Endothelial cell of umbilical vein (primary cell): ENCODE measurements at regions not wholly inside any gene's neighbourhood (a gene's known extent, or its start where the extent isn't known, plus 50 kb on each side); places are given as distances from the start of the nearest gene placed in this dataset.
"Not testable (repeated sequence)": the region's sequence is repeated elsewhere in the genome, so short reads cannot be mapped to it uniquely, and the experiment has no call there.

Source experiments
- BruUV-seq: library from RNA; stranded (reverse); fragments of 400-500 nt; replicated peaks from 2 replicates; lab custom pipeline; 2021; lab: Mats Ljungman, UMichigan
- CTCF ChIA-PET: fragments of 300-600, 350-600 bp; sonication (Branson Sonifier 250); formaldehyde crosslinking; loops from one replicate; lab custom pipeline; 2021; ENCODE audit warnings: antibody characterized with exemption, inconsistent platforms; lab: Charles Lee
- POLR2A ChIA-PET: fragments of 300-600, 350-600 bp; sonication (Branson Sonifier 250); formaldehyde crosslinking; loops from one replicate; lab custom pipeline; 2021; ENCODE audit warnings: antibody characterized with exemption, inconsistent platforms; lab: Charles Lee
- DNase-seq: peaks from one replicate; pipeline ENCODE4 v3.0.0-alpha.2; 2011; ENCODE audit warnings: low read depth, low spot score
- FAIRE-seq: peaks from 2 replicates; lab custom pipeline; 2011; peaks lifted over from hg19 to GRCh38; lab: Jason Lieb, UNC
- H2AFZ ChIP-seq: 2 replicates; pipeline ENCODE4 v1.6.0; 2012; ENCODE audit warnings: low read depth, low read length, control low read depth, inconsistent platforms
- H3K27ac ChIP-seq: 2 replicates; pipeline ENCODE4 v1.5.1; 2011; ENCODE audit warnings: low read depth, mild to moderate bottlenecking, control low read depth, low read length, moderate library complexity; ENCODE audit not compliant: insufficient read depth
- H3K27me3 ChIP-seq, 2 experiments: 2 replicates each; pipeline versions ENCODE4 v1.6.0 to v1.6.1; 2011; ENCODE audit warnings: low read length in 2 of 2, mixed read lengths in 1 of 2; ENCODE audit not compliant: control insufficient read depth in 2 of 2, insufficient read depth in 2 of 2
- H3K36me3 ChIP-seq, 2 experiments: 2 replicates in 1 of 2; 3 replicates in 1 of 2; pipeline ENCODE4 v1.5.1; 2011; ENCODE audit warnings: low read length in 2 of 2, mild to moderate bottlenecking in 1 of 2, moderate library complexity in 1 of 2; ENCODE audit not compliant: control insufficient read depth in 2 of 2, insufficient read depth in 2 of 2; ENCODE audit errors: extremely low read depth in 1 of 2
- H3K4me1 ChIP-seq: 3 replicates; pipeline ENCODE4 v1.5.1; 2011; ENCODE audit warnings: mild to moderate bottlenecking, low read length; ENCODE audit not compliant: control insufficient read depth, insufficient read depth; ENCODE audit errors: extremely low read depth
- H3K4me2 ChIP-seq: 2 replicates; pipeline ENCODE4 v1.6.1; 2011; ENCODE audit warnings: low read length, control low read depth, mixed read lengths; ENCODE audit not compliant: insufficient read depth
- H3K4me3 ChIP-seq, 3 experiments: fragments of 200-600 bp in 1 of 3; sonication (generic), shearing (Covaris generic) in 1 of 3; replicated peaks in 1 of 3; 2 replicates each; pipeline ENCODE4 v1.5.1; 2011 to 2016; ENCODE audit warnings: control low read depth in 3 of 3, low read length in 3 of 3, mild to moderate bottlenecking in 2 of 3, inconsistent platforms in 1 of 3, low read depth in 1 of 3, moderate library complexity in 1 of 3; ENCODE audit not compliant: insufficient read depth in 1 of 3
- H3K79me2 ChIP-seq: 2 replicates; pipeline ENCODE4 v1.6.0; 2012; ENCODE audit warnings: low read length, inconsistent platforms; ENCODE audit not compliant: control insufficient read depth, insufficient read depth
- H3K9ac ChIP-seq: replicated peaks from 2 replicates; pipeline ENCODE3; 2011; ENCODE audit warnings: low read length, control low read depth; ENCODE audit not compliant: insufficient read depth; ENCODE audit errors: extremely low read depth
- H3K9me1 ChIP-seq: replicated peaks from 3 replicates; pipeline ENCODE4 v1.6.0; 2011; ENCODE audit warnings: mild to moderate bottlenecking, low read length; ENCODE audit not compliant: control insufficient read depth, insufficient read depth; ENCODE audit errors: extremely low read depth
- H3K9me3 ChIP-seq: replicated peaks from 2 replicates; pipeline ENCODE4 v1.5.1; 2012; ENCODE audit warnings: low read length, inconsistent platforms; ENCODE audit not compliant: control insufficient read depth, insufficient read depth
- H4K20me1 ChIP-seq: replicated peaks from 2 replicates; pipeline ENCODE3; 2011; ENCODE audit warnings: mild to moderate bottlenecking, low read length; ENCODE audit not compliant: control insufficient read depth, insufficient read depth; ENCODE audit errors: extremely low read depth
- CTCF ChIP-seq, 2 donors: IDR thresholded peaks; 1 replicate in 1 of 2; 2 replicates in 1 of 2; pipeline ENCODE4 v1.5.1; 2011; ENCODE audit warnings: low read length in 2 of 2, mild to moderate bottlenecking in 2 of 2, moderate library complexity in 2 of 2, control low read depth in 1 of 2, inconsistent platforms in 1 of 2, low read depth in 1 of 2; ENCODE audit not compliant: insufficient read depth in 1 of 2; ENCODE audit errors: extremely low read depth in 1 of 2
- EZH2 ChIP-seq: IDR thresholded peaks from 2 replicates; pipeline ENCODE4 v1.6.1; 2012; ENCODE audit warnings: borderline replicate concordance, low read depth, mild to moderate bottlenecking, moderate library complexity, low read length, inconsistent platforms; ENCODE audit not compliant: severe bottlenecking
- FOS ChIP-seq: IDR thresholded peaks from 2 replicates; pipeline ENCODE4 v1.6.1; 2011; ENCODE audit warnings: mild to moderate bottlenecking, low read length, moderate library complexity, borderline replicate concordance; ENCODE audit not compliant: insufficient read depth
- JUN ChIP-seq: IDR thresholded peaks from 2 replicates; pipeline ENCODE4 v1.6.1; 2011; ENCODE audit warnings: borderline replicate concordance, low read depth; ENCODE audit not compliant: insufficient read length, insufficient read depth
- MAX ChIP-seq: IDR thresholded peaks from 2 replicates; pipeline ENCODE4 v1.6.1; 2011; ENCODE audit not compliant: insufficient read depth, insufficient read length
- MYC ChIP-seq: IDR thresholded peaks from one replicate; pipeline ENCODE4 v1.6.1; 2011; ENCODE audit warnings: mild to moderate bottlenecking, low read depth, low read length
- POLR2A ChIP-seq: IDR thresholded peaks from 2 replicates; pipeline ENCODE4 v1.6.1; 2012; ENCODE audit warnings: low read depth, mild to moderate bottlenecking, control low read depth, low read length
- dilution Hi-C: fragments of 300-500 bp; cut with MboI; formaldehyde crosslinking; loops from one replicate; pipeline ENCODE4 v1.15.0; 2019; ENCODE audit warnings: low sequenced_read_pairs; ENCODE audit not compliant: extremely low pct_ligation_motif_present
- intact Hi-C: fragments of 100-400 bp; cut with micrococcal nuclease; formaldehyde crosslinking; loops from one replicate; pipeline ENCODE4 v1.10.0; 2022

DNA sequence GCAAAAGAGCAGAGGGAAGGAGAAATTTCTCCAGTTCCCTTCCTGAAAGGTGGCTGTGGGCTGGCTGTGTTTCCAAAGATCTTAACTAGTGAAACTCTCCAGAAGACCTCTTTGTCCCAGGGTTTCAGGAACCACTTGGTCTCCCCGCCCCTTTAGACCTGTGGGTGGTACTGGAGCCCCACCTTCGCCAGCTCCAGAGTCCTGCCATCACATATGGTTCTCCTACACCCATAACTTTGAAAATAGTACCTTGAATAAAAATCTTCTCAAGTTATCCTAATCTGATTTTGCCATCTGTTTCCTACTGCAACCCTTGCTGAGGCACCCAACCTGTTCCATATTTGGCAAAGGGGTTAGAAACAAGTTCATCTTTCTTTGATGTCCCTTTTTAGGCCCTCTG is 303.9 kb downstream of the SEC16B start:
- H3K9me1 ChIP-seq, result no peaks in the 10 kb centered on the region
- no peak overlapping the region for H3K27ac ChIP-seq
- no peak overlapping the region for H3K4me2 ChIP-seq
- H3K36me3 ChIP-seq, result no peaks in the 10 kb centered on the region
- no TSS peak for BruUV-seq
- no peak overlapping the region for H2AFZ ChIP-seq
- ChIA-PET POLR2A (no interaction called here), CTCF (no interaction called here)
- TF ChIP-seq MAX (no peak), POLR2A (no peak), CTCF (IDR thresholded peaks at IDR 0.05; ENCODE audit: extremely low read depth in 1 of 2, insufficient read depth in 1 of 2, low read depth in 1 of 2, low read length in 2 of 2) (no peak), MYC (no peak), JUN (no peak), FOS (no peak), EZH2 (no peak)
- intact Hi-C loops, result no loop called here
- DNase-seq (no peak), FAIRE-seq (no peak)
- dilution Hi-C loops, result no loop called here
- H3K4me3 ChIP-seq, result no peak overlapping the region
- no peaks in the 10 kb centered on the region for H3K27me3 ChIP-seq
- H4K20me1 ChIP-seq, result no peaks in the 10 kb centered on the region
- no peaks in the 10 kb centered on the region for H3K4me1 ChIP-seq
- no peak overlapping the region for H3K9ac ChIP-seq
- H3K79me2 ChIP-seq, result no peaks in the 10 kb centered on the region
- no peaks in the 10 kb centered on the region for H3K9me3 ChIP-seq

DNA sequence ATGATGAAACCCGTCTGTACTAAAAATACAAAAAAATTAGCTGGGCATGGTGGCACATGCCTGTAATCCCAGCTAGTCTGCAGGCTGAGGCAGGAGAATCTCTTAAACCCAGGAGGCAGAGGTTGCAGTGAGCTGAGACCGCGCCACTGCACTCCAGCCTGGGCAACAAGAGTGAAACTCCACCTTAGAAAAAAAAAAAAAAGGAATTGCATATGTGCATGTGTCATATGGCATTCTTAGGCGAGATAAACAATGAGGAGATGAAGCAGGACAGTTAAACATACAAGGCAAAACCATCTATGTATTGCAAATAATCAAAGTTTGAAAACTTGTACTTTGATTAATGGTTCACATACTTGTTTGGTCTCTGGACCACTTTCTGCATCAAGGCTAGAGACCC is 305.1 kb downstream of the SEC16B start:
- H3K79me2 ChIP-seq, H3K27me3 ChIP-seq, H3K36me3 ChIP-seq, H2AFZ ChIP-seq, H3K27ac ChIP-seq, FAIRE-seq, H3K4me1 ChIP-seq, H3K4me2 ChIP-seq, intact Hi-C loops, POLR2A ChIA-PET, BruUV-seq, DNase-seq, H3K4me3 ChIP-seq, CTCF ChIA-PET, H4K20me1 ChIP-seq, dilution Hi-C loops, H3K9me1 ChIP-seq, H3K9ac ChIP-seq, H3K9me3 ChIP-seq: not testable (repeated sequence)
